ENCODE measurements at regions not wholly inside any gene's neighbourhood (a gene's known extent, or its start where the extent isn't known, plus 50 kb on each side); places are given as distances from the start of the nearest gene placed in this dataset.
A peak's percentile ranks its signal among the peaks of the same experiment; 100 is the strongest.

DNA sequence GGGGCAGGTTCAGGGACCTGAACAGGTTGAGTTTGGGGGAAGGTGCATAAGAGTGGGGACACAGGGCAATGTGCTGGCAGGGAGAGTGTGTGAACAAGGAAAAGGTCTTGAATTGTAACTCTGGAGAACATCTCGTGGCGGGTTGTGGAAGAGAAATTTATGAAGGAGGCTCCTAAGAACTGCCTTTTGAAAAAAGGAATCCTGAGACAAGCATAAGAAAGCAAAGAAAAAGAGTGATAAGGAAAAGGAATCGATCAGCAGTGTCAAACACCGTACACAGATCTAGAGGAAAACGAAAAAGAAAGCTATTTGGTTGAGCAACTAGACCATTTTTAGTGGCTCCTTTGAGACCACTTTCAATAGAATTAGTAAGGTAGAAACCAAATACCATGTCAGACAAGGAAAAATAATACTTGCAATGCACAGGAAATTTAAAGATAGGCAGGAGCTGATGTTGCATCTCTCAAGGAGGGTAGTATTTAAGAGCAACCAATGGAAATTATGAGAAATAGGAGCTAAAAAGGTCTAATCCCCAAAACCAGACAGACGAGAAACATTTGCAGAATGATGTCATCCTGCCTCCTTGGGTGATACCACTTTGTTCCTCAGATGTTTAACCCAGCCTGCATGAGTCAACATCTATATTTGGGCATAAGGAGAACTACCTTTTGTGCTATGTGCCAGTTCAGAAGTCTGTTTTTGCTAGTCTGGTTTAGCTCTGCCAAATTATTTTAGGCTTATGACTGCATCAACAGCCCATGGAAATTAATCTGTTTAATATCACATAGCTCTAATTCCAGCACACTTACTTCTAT, 64.5 kb upstream of the STK38L start:
- peak; percentile 97 for DNase-seq (ENCODE audit: low read depth)
- H3K4me3 ChIP-seq (ENCODE audit: low read depth, low read length), result no peak overlapping the region

GRCh38 chr12:27180906-27181505, 63.1 kb upstream of the STK38L start:
- H3K4me3 ChIP-seq (ENCODE audit: low read depth, low read length), result no peak overlapping the region
- TF ChIP-seq, protein P1, sequence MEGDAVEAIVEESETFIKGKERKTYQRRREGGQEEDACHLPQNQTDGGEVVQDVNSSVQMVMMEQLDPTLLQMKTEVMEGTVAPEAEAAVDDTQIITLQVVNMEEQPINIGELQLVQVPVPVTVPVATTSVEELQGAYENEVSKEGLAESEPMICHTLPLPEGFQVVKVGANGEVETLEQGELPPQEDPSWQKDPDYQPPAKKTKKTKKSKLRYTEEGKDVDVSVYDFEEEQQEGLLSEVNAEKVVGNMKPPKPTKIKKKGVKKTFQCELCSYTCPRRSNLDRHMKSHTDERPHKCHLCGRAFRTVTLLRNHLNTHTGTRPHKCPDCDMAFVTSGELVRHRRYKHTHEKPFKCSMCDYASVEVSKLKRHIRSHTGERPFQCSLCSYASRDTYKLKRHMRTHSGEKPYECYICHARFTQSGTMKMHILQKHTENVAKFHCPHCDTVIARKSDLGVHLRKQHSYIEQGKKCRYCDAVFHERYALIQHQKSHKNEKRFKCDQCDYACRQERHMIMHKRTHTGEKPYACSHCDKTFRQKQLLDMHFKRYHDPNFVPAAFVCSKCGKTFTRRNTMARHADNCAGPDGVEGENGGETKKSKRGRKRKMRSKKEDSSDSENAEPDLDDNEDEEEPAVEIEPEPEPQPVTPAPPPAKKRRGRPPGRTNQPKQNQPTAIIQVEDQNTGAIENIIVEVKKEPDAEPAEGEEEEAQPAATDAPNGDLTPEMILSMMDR (IDR thresholded peaks at IDR 0.05; ENCODE audit: control insufficient read depth, extremely low read depth, insufficient read depth), result no peak
- DNase-seq (ENCODE audit: low read depth), result no peak

More for the DNA sequence above, 64.5 kb upstream of the STK38L start:
- TF ChIP-seq, protein P1 (IDR thresholded peaks at IDR 0.05; ENCODE audit: control insufficient read depth, extremely low read depth, insufficient read depth), result no peak

- no peak for DNase-seq (ENCODE audit: low read depth)
- TF ChIP-seq, protein P1 (IDR thresholded peaks at IDR 0.05; ENCODE audit: control insufficient read depth, extremely low read depth, insufficient read depth), result no peak
- no peak overlapping the region for H3K4me3 ChIP-seq (ENCODE audit: low read depth, low read length)
Observed at GRCh38 chr12:27183342-27183741, 60.7 kb upstream of the STK38L start.

GRCh38 chr12:27185234-27186021, 58.7 kb upstream of the STK38L start:
- DNase-seq (ENCODE audit: low read depth), result no peak
- TF ChIP-seq, protein P1 (IDR thresholded peaks at IDR 0.05; ENCODE audit: control insufficient read depth, extremely low read depth, insufficient read depth), result no peak
- H3K4me3 ChIP-seq (ENCODE audit: low read depth, low read length), result no peak overlapping the region

- TF ChIP-seq, protein P1 (IDR thresholded peaks at IDR 0.05; ENCODE audit: control insufficient read depth, extremely low read depth, insufficient read depth), result no peak
- H3K4me3 ChIP-seq (ENCODE audit: low read depth, low read length), result no peak overlapping the region
- no peak for DNase-seq (ENCODE audit: low read depth)
Observed at GRCh38 chr12:27186022-27186839, 57.9 kb upstream of the STK38L start.

GRCh38 chr12:27187697-27188096, 56.4 kb upstream of the STK38L start:
- H3K4me3 ChIP-seq (ENCODE audit: low read depth, low read length), result no peak overlapping the region
- TF ChIP-seq, protein P1 (IDR thresholded peaks at IDR 0.05; ENCODE audit: control insufficient read depth, extremely low read depth, insufficient read depth), result no peak
- DNase-seq (ENCODE audit: low read depth), result no peak
